ENCODE measurements at regions not wholly inside any gene's neighbourhood (a gene's known extent, or its start where the extent isn't known, plus 50 kb on each side); places are given as distances from the start of the nearest gene placed in this dataset.

GRCh38 chr9:14462950-14463349, 149.0 kb upstream of the NFIB start:
- no peak overlapping the region for H3K4me3 ChIP-seq (ENCODE audit: low read depth, low read length)
- TF ChIP-seq CTCF (IDR thresholded peaks at IDR 0.05; ENCODE audit: insufficient read depth, low read length, poor library complexity, severe bottlenecking): no peak
- no peak for DNase-seq (ENCODE audit: low read depth)
- H3K27me3 ChIP-seq (ENCODE audit: control insufficient read depth, insufficient read depth, low read length): peaks cover 2% of the 10 kb centered on the region
- H3K36me3 ChIP-seq (ENCODE audit: control insufficient read depth, insufficient read depth, low read length): no peaks in the 10 kb centered on the region

- TF ChIP-seq CTCF (IDR thresholded peaks at IDR 0.05; ENCODE audit: insufficient read depth, low read length, poor library complexity, severe bottlenecking): no peak
- H3K36me3 ChIP-seq (ENCODE audit: control insufficient read depth, insufficient read depth, low read length): no peaks in the 10 kb centered on the region
- no peaks in the 10 kb centered on the region for H3K27me3 ChIP-seq (ENCODE audit: control insufficient read depth, insufficient read depth, low read length)
- no peak overlapping the region for H3K4me3 ChIP-seq (ENCODE audit: low read depth, low read length)
- DNase-seq (ENCODE audit: low read depth): no peak
Observed at GRCh38 chr9:14455243-14455642, 141.3 kb upstream of the NFIB start.

GRCh38 chr9:14453286-14453685, 139.3 kb upstream of the NFIB start:
- TF ChIP-seq CTCF (IDR thresholded peaks at IDR 0.05; ENCODE audit: insufficient read depth, low read length, poor library complexity, severe bottlenecking): no peak
- no peak overlapping the region for H3K4me3 ChIP-seq (ENCODE audit: low read depth, low read length)
- H3K27me3 ChIP-seq (ENCODE audit: control insufficient read depth, insufficient read depth, low read length): no peaks in the 10 kb centered on the region

GRCh38 chr9:14452539-14452938, 138.6 kb upstream of the NFIB start:
- TF ChIP-seq CTCF (IDR thresholded peaks at IDR 0.05; ENCODE audit: insufficient read depth, low read length, poor library complexity, severe bottlenecking): no peak
- no peak for DNase-seq (ENCODE audit: low read depth)
- Histone ChIP-seq H3K4me3 (ENCODE audit: low read depth, low read length) (no peak overlapping the region), H3K36me3 (ENCODE audit: control insufficient read depth, insufficient read depth, low read length) (no peaks in the 10 kb centered on the region), H3K27me3 (ENCODE audit: control insufficient read depth, insufficient read depth, low read length) (no peaks in the 10 kb centered on the region)

More at GRCh38 chr9:14453286-14453685, 139.3 kb upstream of the NFIB start:
- no peak for DNase-seq (ENCODE audit: low read depth)
- no peaks in the 10 kb centered on the region for H3K36me3 ChIP-seq (ENCODE audit: control insufficient read depth, insufficient read depth, low read length)

- no peaks in the 10 kb centered on the region for H3K27me3 ChIP-seq (ENCODE audit: control insufficient read depth, insufficient read depth, low read length)
- no peak for TF ChIP-seq CTCF (IDR thresholded peaks at IDR 0.05; ENCODE audit: insufficient read depth, low read length, poor library complexity, severe bottlenecking)
- H3K4me3 ChIP-seq (ENCODE audit: low read depth, low read length): no peak overlapping the region
- H3K36me3 ChIP-seq (ENCODE audit: control insufficient read depth, insufficient read depth, low read length): no peaks in the 10 kb centered on the region
- no peak for DNase-seq (ENCODE audit: low read depth)
Observed at GRCh38 chr9:14451949-14452348, 138.0 kb upstream of the NFIB start.

- H3K27me3 ChIP-seq (ENCODE audit: control insufficient read depth, insufficient read depth, low read length): no peaks in the 10 kb centered on the region
- no peak for DNase-seq (ENCODE audit: low read depth)
- H3K36me3 ChIP-seq (ENCODE audit: control insufficient read depth, insufficient read depth, low read length): no peaks in the 10 kb centered on the region
- no peak overlapping the region for H3K4me3 ChIP-seq (ENCODE audit: low read depth, low read length)
- TF ChIP-seq CTCF (IDR thresholded peaks at IDR 0.05; ENCODE audit: insufficient read depth, low read length, poor library complexity, severe bottlenecking): no peak
Observed at GRCh38 chr9:14447103-14447502, 133.2 kb upstream of the NFIB start.

Measured in kidney epithelial cell (primary cell).